ENCODE measurements at regions not wholly inside any gene's neighbourhood (a gene's known extent, or its start where the extent isn't known, plus 50 kb on each side); places are given as distances from the start of the nearest gene placed in this dataset.

DNA sequence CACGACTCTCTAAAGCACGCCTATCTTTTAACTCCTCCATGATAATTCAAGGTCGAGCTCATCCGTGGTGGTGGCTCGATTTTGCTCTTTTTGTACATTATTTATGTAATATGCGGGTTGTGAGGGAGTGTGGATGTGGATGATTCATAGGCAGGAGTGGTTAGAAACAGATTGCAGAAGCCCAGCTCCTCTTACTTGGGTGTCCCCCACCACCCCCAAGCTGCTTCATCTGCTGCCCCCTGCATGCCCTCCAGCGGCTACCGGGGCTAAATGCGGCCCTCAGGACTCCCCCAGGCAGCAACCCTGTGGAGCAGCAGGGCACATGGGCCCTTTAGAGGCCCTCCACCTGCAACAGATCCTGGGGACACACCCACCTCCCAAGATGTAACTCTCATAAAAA is 111.5 kb upstream of the SELENOK start:
- no peak overlapping the region for H3K4me3 ChIP-seq
- no peaks in the 10 kb centered on the region for H3K79me2 ChIP-seq (ENCODE audit: insufficient read depth)
- DNase-seq = no peak
- no peaks in the 10 kb centered on the region for H4K20me1 ChIP-seq (ENCODE audit: insufficient read depth)
- H3K27ac ChIP-seq = no peak overlapping the region
- no peaks in the 10 kb centered on the region for H3K36me3 ChIP-seq (ENCODE audit: low read depth)
- H3K9ac ChIP-seq = no peak overlapping the region
- no peak overlapping the region for H2AFZ ChIP-seq
- 0 out of 2 replicates have a peak, but pooled peaks cover 7% of the 10 kb centered on the region for H3K27me3 ChIP-seq (replicated peaks; ENCODE audit: insufficient read depth)
- WGBS, 2 experiments (ENCODE audit: low coverage in 1 of 2, low lambda C conversion rate in 2 of 2, missing lambda C conversion rate in 2 of 2) = 40 to 42% methylated on average over 9 of the region's 9 CpGs
- no peak overlapping the region for H3K4me2 ChIP-seq (ENCODE audit: unreplicated experiment)
- H3K9me2 ChIP-seq (ENCODE audit: insufficient read depth) = no peaks in the 10 kb centered on the region
- TF ChIP-seq EZH2 (IDR thresholded peaks at IDR 0.05; ENCODE audit: insufficient read depth, poor library complexity, severe bottlenecking) = no peak
- TF ChIP-seq EZH2phosphoT487 (IDR thresholded peaks at IDR 0.05; ENCODE audit: insufficient read depth, low read depth) = no peak
- no peaks in the 10 kb centered on the region for H3K9me3 ChIP-seq (ENCODE audit: low read depth)
- no peaks in the 10 kb centered on the region for H3K4me1 ChIP-seq (ENCODE audit: insufficient read depth)
- in situ Hi-C loops (cut with MboI) = no loop called here
- no peaks in the 10 kb centered on the region for H3F3A ChIP-seq (ENCODE audit: insufficient read depth)

DNA sequence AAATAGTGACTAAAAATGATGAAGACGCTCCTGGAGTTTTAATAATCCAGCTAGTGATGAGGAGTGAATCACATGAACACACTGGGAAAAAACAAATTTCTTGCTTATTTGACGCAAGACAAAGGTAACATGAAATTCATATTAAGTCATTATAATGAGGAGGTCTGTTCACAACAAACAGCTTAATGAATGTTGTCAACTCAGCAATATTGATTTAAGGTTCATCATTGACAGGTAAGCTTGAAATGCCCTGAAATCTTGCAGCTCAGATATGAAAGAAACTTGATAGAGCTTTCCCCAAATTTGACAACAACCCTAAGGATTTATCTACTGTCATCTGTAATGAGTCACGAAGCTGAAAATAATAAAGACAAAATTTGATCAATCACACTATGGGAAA is 108.1 kb upstream of the SELENOK start:
- 0 out of 2 replicates have a peak, but pooled peaks cover 7% of the 10 kb centered on the region for H3K27me3 ChIP-seq (replicated peaks; ENCODE audit: insufficient read depth)
- H3K4me1 ChIP-seq (ENCODE audit: insufficient read depth) = no peaks in the 10 kb centered on the region
- no peaks in the 10 kb centered on the region for H3K9me3 ChIP-seq (ENCODE audit: low read depth)
- H3K4me3 ChIP-seq = no peak overlapping the region
- no peak overlapping the region for H3K4me2 ChIP-seq (ENCODE audit: unreplicated experiment)
- H3K9me2 ChIP-seq (ENCODE audit: insufficient read depth) = no peaks in the 10 kb centered on the region
- WGBS, 2 experiments (ENCODE audit: low coverage in 1 of 2, low lambda C conversion rate in 2 of 2, missing lambda C conversion rate in 2 of 2) = 42 to 50% methylated on average over 3 of the region's 3 CpGs
- H2AFZ ChIP-seq = no peak overlapping the region
- no peak for DNase-seq
- in situ Hi-C loops (cut with MboI) = no loop called here
- no peak overlapping the region for H3K9ac ChIP-seq
- no peaks in the 10 kb centered on the region for H3K79me2 ChIP-seq (ENCODE audit: insufficient read depth)
- H3F3A ChIP-seq (ENCODE audit: insufficient read depth) = no peaks in the 10 kb centered on the region
- H4K20me1 ChIP-seq (ENCODE audit: insufficient read depth) = no peaks in the 10 kb centered on the region
- H3K27ac ChIP-seq = no peak overlapping the region
- TF ChIP-seq EZH2phosphoT487 (IDR thresholded peaks at IDR 0.05; ENCODE audit: insufficient read depth, low read depth) (no peak), EZH2 (IDR thresholded peaks at IDR 0.05; ENCODE audit: insufficient read depth, poor library complexity, severe bottlenecking) (no peak)
- H3K36me3 ChIP-seq (ENCODE audit: low read depth) = no peaks in the 10 kb centered on the region

DNA sequence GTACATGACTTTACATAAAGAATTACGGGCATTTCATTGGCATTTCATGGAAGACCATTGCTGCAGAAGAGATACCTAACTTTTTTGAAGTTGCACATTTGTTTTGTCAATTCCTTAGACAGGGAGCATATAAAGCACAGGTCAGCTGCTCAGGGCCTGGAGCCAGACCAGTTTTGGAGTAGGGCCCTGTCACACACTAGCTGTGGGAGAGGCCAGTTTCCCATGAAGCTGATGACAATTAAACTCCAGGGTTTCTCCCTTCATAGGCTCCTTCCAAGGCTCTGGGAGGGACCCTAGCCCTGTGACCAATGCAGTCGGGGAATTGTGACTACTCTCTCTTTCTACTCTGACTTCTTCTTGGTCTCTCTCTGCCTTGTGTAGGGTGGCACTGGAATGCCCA is 107.3 kb upstream of the SELENOK start:
- H3K9me2 ChIP-seq (ENCODE audit: insufficient read depth) = no peaks in the 10 kb centered on the region

DNA sequence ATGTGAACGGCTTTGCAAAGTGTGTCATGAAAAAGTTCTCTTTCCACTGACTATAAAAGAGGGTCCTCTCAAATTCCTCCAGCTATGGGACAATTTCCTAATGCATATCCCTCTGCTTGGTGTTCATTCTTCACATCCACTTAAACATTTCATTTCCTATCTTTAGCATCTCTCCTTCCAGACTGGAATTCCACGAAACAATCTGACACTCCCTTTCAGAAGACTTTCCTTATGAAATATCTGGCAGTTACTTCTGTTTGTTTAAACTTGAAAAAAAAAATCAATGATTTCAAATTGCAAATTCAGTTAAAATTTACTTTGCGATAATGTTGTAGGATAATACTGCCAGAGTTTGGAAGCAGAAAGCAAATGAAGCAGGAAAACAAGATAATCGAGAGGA is 105.8 kb upstream of the SELENOK start:
- no peaks in the 10 kb centered on the region for H4K20me1 ChIP-seq (ENCODE audit: insufficient read depth)
- H3K36me3 ChIP-seq (ENCODE audit: low read depth) = no peaks in the 10 kb centered on the region
- in situ Hi-C loops (cut with MboI) = no loop called here
- H3K9ac ChIP-seq = no peak overlapping the region
- no peak overlapping the region for H3K27ac ChIP-seq
- H3F3A ChIP-seq (ENCODE audit: insufficient read depth) = no peaks in the 10 kb centered on the region
- no peak overlapping the region for H2AFZ ChIP-seq
- H3K9me2 ChIP-seq (ENCODE audit: insufficient read depth) = no peaks in the 10 kb centered on the region
- no peaks in the 10 kb centered on the region for H3K4me1 ChIP-seq (ENCODE audit: insufficient read depth)
- H3K79me2 ChIP-seq (ENCODE audit: insufficient read depth) = no peaks in the 10 kb centered on the region
- H3K27me3 ChIP-seq (replicated peaks; ENCODE audit: insufficient read depth) = 0 out of 2 replicates have a peak, but pooled peaks cover 7% of the 10 kb centered on the region
- DNase-seq = no peak
- H3K4me3 ChIP-seq = no peak overlapping the region
- no peak for TF ChIP-seq EZH2phosphoT487 (IDR thresholded peaks at IDR 0.05; ENCODE audit: insufficient read depth, low read depth)
- TF ChIP-seq EZH2 (IDR thresholded peaks at IDR 0.05; ENCODE audit: insufficient read depth, poor library complexity, severe bottlenecking) = no peak
- no peaks in the 10 kb centered on the region for H3K9me3 ChIP-seq (ENCODE audit: low read depth)
- 23 to 33% methylated on average over 4 of the region's 4 CpGs for WGBS, 2 experiments (ENCODE audit: low coverage in 1 of 2, low lambda C conversion rate in 2 of 2, missing lambda C conversion rate in 2 of 2)
- H3K4me2 ChIP-seq (ENCODE audit: unreplicated experiment) = no peak overlapping the region

More for the DNA sequence above, 107.3 kb upstream of the SELENOK start:
- DNase-seq = no peak
- in situ Hi-C loops (cut with MboI) = no loop called here
- Histone ChIP-seq H3K9ac (no peak overlapping the region), H4K20me1 (ENCODE audit: insufficient read depth) (no peaks in the 10 kb centered on the region), H3K27ac (no peak overlapping the region), H3K27me3 (replicated peaks; ENCODE audit: insufficient read depth) (0 out of 2 replicates have a peak, but pooled peaks cover 7% of the 10 kb centered on the region), H3K4me2 (ENCODE audit: unreplicated experiment) (no peak overlapping the region), H3K36me3 (ENCODE audit: low read depth) (no peaks in the 10 kb centered on the region), H3F3A (ENCODE audit: insufficient read depth) (no peaks in the 10 kb centered on the region), H3K4me1 (ENCODE audit: insufficient read depth) (no peaks in the 10 kb centered on the region), H3K9me3 (ENCODE audit: low read depth) (no peaks in the 10 kb centered on the region), H3K4me3 (no peak overlapping the region), H3K79me2 (ENCODE audit: insufficient read depth) (no peaks in the 10 kb centered on the region), H2AFZ (no peak overlapping the region)
- 18% methylated on average over 2 of the region's 2 CpGs for WGBS, 2 experiments (ENCODE audit: low coverage in 1 of 2, low lambda C conversion rate in 2 of 2, missing lambda C conversion rate in 2 of 2)
- TF ChIP-seq EZH2 (IDR thresholded peaks at IDR 0.05; ENCODE audit: insufficient read depth, poor library complexity, severe bottlenecking) (no peak), EZH2phosphoT487 (IDR thresholded peaks at IDR 0.05; ENCODE audit: insufficient read depth, low read depth) (no peak)

Measured in GM23248 (cell line).